ENCODE measurements at regions not wholly inside any gene's neighbourhood (a gene's known extent, or its start where the extent isn't known, plus 50 kb on each side); places are given as distances from the start of the nearest gene placed in this dataset.
A peak's percentile ranks its signal among the peaks of the same experiment; 100 is the strongest.

DNA sequence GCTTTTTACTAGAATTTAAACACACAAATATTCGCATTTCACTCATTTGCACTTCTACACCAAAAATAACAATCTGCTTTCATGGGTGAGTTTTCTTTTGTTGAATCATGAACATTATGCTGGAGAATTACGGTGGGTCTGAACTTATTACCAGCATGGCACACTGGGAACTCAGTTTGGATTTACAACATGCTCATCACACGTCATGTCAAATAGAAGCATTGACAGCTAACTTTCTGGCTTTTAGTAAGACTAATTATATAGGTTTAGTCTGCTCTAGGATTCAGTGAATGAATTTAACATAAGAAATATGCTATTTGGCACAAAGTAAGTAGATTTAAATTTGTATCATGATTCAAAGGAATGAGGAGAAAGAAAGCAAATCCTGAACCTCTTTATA, 290.4 kb downstream of the TMEM167A start:
- H3K27me3 ChIP-seq (ENCODE audit: control insufficient read depth, insufficient read depth, low read length) = no peaks in the 10 kb centered on the region
- H3K36me3 ChIP-seq (ENCODE audit: control insufficient read depth, insufficient read depth, low read length) = no peaks in the 10 kb centered on the region
- DNase-seq = no peak
- Mint-ChIP-seq H3K4me3 (no peak overlapping the region), H3K4me1 (no peaks in the 10 kb centered on the region), H3K27me3 (peaks cover 8% of the 10 kb centered on the region), H3K36me3 (no peaks in the 10 kb centered on the region), H3K27ac (no peak overlapping the region), H3K9me3 (peaks cover 0 to 2% (median 0%) of the 10 kb centered on the region in 7 donors)
- no peak overlapping the region for H3K27ac ChIP-seq (ENCODE audit: insufficient read depth, low read length, poor library complexity, severe bottlenecking)
- H3K4me1 ChIP-seq (ENCODE audit: control insufficient read depth, insufficient read depth, low read length, poor library complexity, severe bottlenecking) = no peaks in the 10 kb centered on the region
- ATAC-seq (ENCODE audit: low read depth in 2 of 2) = no peak
- H3K4me3 ChIP-seq (ENCODE audit: low read depth, low read length) = no peak overlapping the region
- no peaks in the 10 kb centered on the region for H3K9me3 ChIP-seq (ENCODE audit: control insufficient read depth in 2 of 2, low read length in 2 of 2)

GRCh38 chr5:82785882-82786509, 291.2 kb downstream of the TMEM167A start:
- ATAC-seq (ENCODE audit: low read depth in 2 of 2) (no peak), DNase-seq (no peak)
- Histone ChIP-seq H3K27ac (ENCODE audit: insufficient read depth, low read length, poor library complexity, severe bottlenecking) (no peak overlapping the region), H3K36me3 (ENCODE audit: control insufficient read depth, insufficient read depth, low read length) (no peaks in the 10 kb centered on the region), H3K27me3 (ENCODE audit: control insufficient read depth, insufficient read depth, low read length) (no peaks in the 10 kb centered on the region), H3K4me1 (ENCODE audit: control insufficient read depth, insufficient read depth, low read length, poor library complexity, severe bottlenecking) (no peaks in the 10 kb centered on the region), H3K9me3 (ENCODE audit: control insufficient read depth in 2 of 2, low read length in 2 of 2) (no peaks in the 10 kb centered on the region), H3K4me3 (ENCODE audit: low read depth, low read length) (no peak overlapping the region)
- Mint-ChIP-seq H3K9me3 (peaks cover 0 to 2% (median 0%) of the 10 kb centered on the region in 7 donors), H3K27ac (no peak overlapping the region), H3K4me3 (no peak overlapping the region), H3K4me1 (no peaks in the 10 kb centered on the region), H3K36me3 (no peaks in the 10 kb centered on the region), H3K27me3 (peaks cover 8% of the 10 kb centered on the region)

DNA sequence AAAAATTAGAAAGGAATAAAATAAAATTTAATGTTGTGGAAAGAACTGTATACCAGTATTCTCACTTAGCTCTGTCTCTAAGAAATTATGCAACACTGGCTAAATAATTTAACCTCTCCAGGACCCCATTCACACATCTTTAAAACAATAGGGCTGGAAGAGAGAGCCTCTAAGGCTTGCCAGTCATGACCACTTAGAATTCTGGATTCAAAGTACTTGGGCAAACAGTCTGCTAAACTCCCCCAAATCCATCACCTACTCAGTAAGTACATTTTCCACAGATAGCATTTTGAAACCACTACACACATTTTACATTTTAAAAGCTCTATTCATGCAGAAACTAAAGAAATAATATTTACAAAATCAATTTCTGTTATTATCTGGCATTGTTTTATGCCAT, 291.7 kb downstream of the TMEM167A start:
- no peak for ATAC-seq (ENCODE audit: low read depth in 2 of 2)
- H3K4me1 Mint-ChIP-seq = no peaks in the 10 kb centered on the region
- H3K36me3 Mint-ChIP-seq = no peaks in the 10 kb centered on the region
- DNase-seq = no peak
- H3K4me3 Mint-ChIP-seq = no peak overlapping the region
- H3K9me3 Mint-ChIP-seq = peaks cover 0 to 2% (median 0%) of the 10 kb centered on the region in 7 donors
- peaks cover 8% of the 10 kb centered on the region for H3K27me3 Mint-ChIP-seq
- Histone ChIP-seq H3K27ac (ENCODE audit: insufficient read depth, low read length, poor library complexity, severe bottlenecking) (no peak overlapping the region), H3K27me3 (ENCODE audit: control insufficient read depth, insufficient read depth, low read length) (no peaks in the 10 kb centered on the region), H3K36me3 (ENCODE audit: control insufficient read depth, insufficient read depth, low read length) (no peaks in the 10 kb centered on the region), H3K4me1 (ENCODE audit: control insufficient read depth, insufficient read depth, low read length, poor library complexity, severe bottlenecking) (no peaks in the 10 kb centered on the region), H3K9me3 (ENCODE audit: control insufficient read depth in 2 of 2, low read length in 2 of 2) (no peaks in the 10 kb centered on the region), H3K4me3 (ENCODE audit: low read depth, low read length) (no peak overlapping the region)
- no peak overlapping the region for H3K27ac Mint-ChIP-seq

DNA sequence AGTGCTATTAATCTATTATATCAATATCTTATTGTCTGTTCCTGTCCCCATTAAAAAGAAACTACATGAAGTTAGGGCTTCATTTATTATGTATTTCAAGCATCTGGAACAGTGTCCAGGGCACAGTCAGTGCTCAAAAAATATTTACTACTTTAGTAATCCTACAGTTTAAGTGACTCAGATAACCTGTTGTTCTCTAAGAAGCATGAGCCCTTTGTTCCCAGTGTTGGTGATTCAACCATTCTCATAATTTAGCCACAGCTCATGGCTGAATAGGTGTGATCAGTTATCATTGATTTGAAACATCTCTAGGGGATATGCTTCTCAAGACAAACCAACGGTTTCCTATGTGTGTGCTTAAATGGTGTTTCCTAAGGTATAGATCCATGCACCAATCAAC, 292.7 kb downstream of the TMEM167A start:
- no peak overlapping the region for H3K27ac Mint-ChIP-seq
- DNase-seq (no peak), ATAC-seq (ENCODE audit: low read depth in 2 of 2) (peak in 1 of 2 donors; percentile 16)
- peaks cover 0 to 2% (median 0%) of the 10 kb centered on the region in 7 donors for H3K9me3 Mint-ChIP-seq
- Histone ChIP-seq H3K4me1 (ENCODE audit: control insufficient read depth, insufficient read depth, low read length, poor library complexity, severe bottlenecking) (no peaks in the 10 kb centered on the region), H3K36me3 (ENCODE audit: control insufficient read depth, insufficient read depth, low read length) (no peaks in the 10 kb centered on the region), H3K9me3 (ENCODE audit: control insufficient read depth in 2 of 2, low read length in 2 of 2) (no peaks in the 10 kb centered on the region), H3K27ac (ENCODE audit: insufficient read depth, low read length, poor library complexity, severe bottlenecking) (no peak overlapping the region), H3K4me3 (ENCODE audit: low read depth, low read length) (no peak overlapping the region), H3K27me3 (ENCODE audit: control insufficient read depth, insufficient read depth, low read length) (no peaks in the 10 kb centered on the region)
- no peaks in the 10 kb centered on the region for H3K4me1 Mint-ChIP-seq
- peaks cover 8% of the 10 kb centered on the region for H3K27me3 Mint-ChIP-seq
- H3K36me3 Mint-ChIP-seq = no peaks in the 10 kb centered on the region
- H3K4me3 Mint-ChIP-seq = no peak overlapping the region

GRCh38 chr5:82777106-82777505, 300.1 kb downstream of the TMEM167A start:
- H3K27ac Mint-ChIP-seq = no peak overlapping the region
- peaks cover 0 to 5% (median 0%) of the 10 kb centered on the region in 7 donors for H3K9me3 Mint-ChIP-seq
- no peak overlapping the region for H3K4me3 Mint-ChIP-seq
- Histone ChIP-seq H3K4me1 (ENCODE audit: control insufficient read depth, insufficient read depth, low read length, poor library complexity, severe bottlenecking) (no peaks in the 10 kb centered on the region), H3K9me3 (ENCODE audit: control insufficient read depth in 2 of 2, low read length in 2 of 2) (no peaks in the 10 kb centered on the region), H3K27ac (ENCODE audit: insufficient read depth, low read length, poor library complexity, severe bottlenecking) (no peak overlapping the region), H3K36me3 (ENCODE audit: control insufficient read depth, insufficient read depth, low read length) (no peaks in the 10 kb centered on the region), H3K27me3 (ENCODE audit: control insufficient read depth, insufficient read depth, low read length) (no peaks in the 10 kb centered on the region), H3K4me3 (ENCODE audit: low read depth, low read length) (no peak overlapping the region)
- no peak for ATAC-seq (ENCODE audit: low read depth in 2 of 2)
- no peaks in the 10 kb centered on the region for H3K4me1 Mint-ChIP-seq
- no peaks in the 10 kb centered on the region for H3K36me3 Mint-ChIP-seq
- no peaks in the 10 kb centered on the region for H3K27me3 Mint-ChIP-seq
- no peak for DNase-seq

GRCh38 chr5:82772281-82772680, 304.9 kb downstream of the TMEM167A start:
- Histone ChIP-seq H3K27ac (ENCODE audit: insufficient read depth, low read length, poor library complexity, severe bottlenecking) (no peak overlapping the region), H3K4me3 (ENCODE audit: low read depth, low read length) (no peak overlapping the region), H3K36me3 (ENCODE audit: control insufficient read depth, insufficient read depth, low read length) (no peaks in the 10 kb centered on the region), H3K4me1 (ENCODE audit: control insufficient read depth, insufficient read depth, low read length, poor library complexity, severe bottlenecking) (no peaks in the 10 kb centered on the region), H3K27me3 (ENCODE audit: control insufficient read depth, insufficient read depth, low read length) (no peaks in the 10 kb centered on the region), H3K9me3 (ENCODE audit: control insufficient read depth in 2 of 2, low read length in 2 of 2) (no peaks in the 10 kb centered on the region)
- H3K4me1 Mint-ChIP-seq = no peaks in the 10 kb centered on the region
- H3K27ac Mint-ChIP-seq = no peak overlapping the region
- no peaks in the 10 kb centered on the region for H3K36me3 Mint-ChIP-seq
- no peaks in the 10 kb centered on the region for H3K27me3 Mint-ChIP-seq
- ATAC-seq (ENCODE audit: low read depth in 2 of 2) (no peak), DNase-seq (no peak)
- no peak overlapping the region for H3K4me3 Mint-ChIP-seq
- peaks cover 0 to 5% (median 0%) of the 10 kb centered on the region in 7 donors for H3K9me3 Mint-ChIP-seq

DNA sequence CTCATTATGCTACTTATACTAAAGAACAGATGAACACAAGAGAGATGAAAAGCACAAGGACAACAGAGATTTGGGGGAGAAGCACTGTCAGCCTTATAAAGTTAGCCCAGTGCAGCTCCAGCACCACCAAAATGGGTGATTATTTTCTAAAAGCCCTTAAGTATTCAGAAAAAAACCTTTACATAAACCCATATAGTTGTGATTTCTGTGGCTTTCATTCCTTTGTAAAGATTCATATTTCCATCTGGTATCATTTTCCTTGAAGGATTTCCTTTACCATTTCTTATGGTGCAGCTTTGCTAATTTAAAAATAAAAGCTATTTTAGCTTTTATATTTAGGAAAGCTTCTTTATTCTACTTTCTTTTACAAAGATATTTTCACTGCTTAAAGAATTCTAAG, 311.0 kb downstream of the TMEM167A start:
- ATAC-seq (ENCODE audit: low read depth in 2 of 2) (no peak), DNase-seq (no peak)
- H3K27ac Mint-ChIP-seq = no peak overlapping the region
- H3K9me3 Mint-ChIP-seq = peaks cover 0 to 2% (median 0%) of the 10 kb centered on the region in 7 donors
- Histone ChIP-seq H3K9me3 (ENCODE audit: control insufficient read depth in 2 of 2, low read length in 2 of 2) (no peaks in the 10 kb centered on the region), H3K4me3 (ENCODE audit: low read depth, low read length) (no peak overlapping the region), H3K27me3 (ENCODE audit: control insufficient read depth, insufficient read depth, low read length) (no peaks in the 10 kb centered on the region), H3K27ac (ENCODE audit: insufficient read depth, low read length, poor library complexity, severe bottlenecking) (no peak overlapping the region), H3K4me1 (ENCODE audit: control insufficient read depth, insufficient read depth, low read length, poor library complexity, severe bottlenecking) (no peaks in the 10 kb centered on the region), H3K36me3 (ENCODE audit: control insufficient read depth, insufficient read depth, low read length) (no peaks in the 10 kb centered on the region)
- no peak overlapping the region for H3K4me3 Mint-ChIP-seq
- no peaks in the 10 kb centered on the region for H3K36me3 Mint-ChIP-seq
- H3K4me1 Mint-ChIP-seq = no peaks in the 10 kb centered on the region
- H3K27me3 Mint-ChIP-seq = no peaks in the 10 kb centered on the region

GRCh38 chr5:82765765-82766164, 311.4 kb downstream of the TMEM167A start:
- no peaks in the 10 kb centered on the region for H3K36me3 ChIP-seq (ENCODE audit: control insufficient read depth, insufficient read depth, low read length)
- no peaks in the 10 kb centered on the region for H3K27me3 ChIP-seq (ENCODE audit: control insufficient read depth, insufficient read depth, low read length)
- no peaks in the 10 kb centered on the region for H3K4me1 ChIP-seq (ENCODE audit: control insufficient read depth, insufficient read depth, low read length, poor library complexity, severe bottlenecking)
- H3K4me3 ChIP-seq (ENCODE audit: low read depth, low read length) = no peak overlapping the region
- H3K27ac Mint-ChIP-seq = no peak overlapping the region
- H3K9me3 ChIP-seq (ENCODE audit: control insufficient read depth in 2 of 2, low read length in 2 of 2) = no peaks in the 10 kb centered on the region
- peaks cover 0 to 2% (median 0%) of the 10 kb centered on the region in 7 donors for H3K9me3 Mint-ChIP-seq
- no peaks in the 10 kb centered on the region for H3K27me3 Mint-ChIP-seq
- no peak overlapping the region for H3K27ac ChIP-seq (ENCODE audit: insufficient read depth, low read length, poor library complexity, severe bottlenecking)
- no peak for DNase-seq
- H3K4me1 Mint-ChIP-seq = no peaks in the 10 kb centered on the region
- H3K4me3 Mint-ChIP-seq = no peak overlapping the region
- no peak for ATAC-seq (ENCODE audit: low read depth in 2 of 2)
- H3K36me3 Mint-ChIP-seq = no peaks in the 10 kb centered on the region
